ENCODE measurements at regions not wholly inside any gene's neighbourhood (a gene's known extent, or its start where the extent isn't known, plus 50 kb on each side); places are given as distances from the start of the nearest gene placed in this dataset.

GRCh38 chr20:41693136-41693979, 75.2 kb upstream of the CHD6 start (continued):
- TF ChIP-seq PRDM10 (CRISPR knock-in tag; IDR thresholded peaks at IDR 0.05; ENCODE audit: low read depth) (peak; percentile 91), BHLHE40 (IDR thresholded peaks at IDR 0.05; ENCODE audit: low read length) (peak; percentile 71), ZNF530 (CRISPR knock-in tag; IDR thresholded peaks at IDR 0.05; ENCODE audit: low read depth) (no peak), RFX1 (IDR thresholded peaks at IDR 0.05) (no peak), ZBTB42 (CRISPR knock-in tag; IDR thresholded peaks at IDR 0.05) (peak; percentile 65; the same call in 1 of the 2 replicates), ZNF367 (CRISPR knock-in tag; IDR thresholded peaks at IDR 0.05; ENCODE audit: borderline replicate concordance) (no peak), ZNF879 (CRISPR knock-in tag; IDR thresholded peaks at IDR 0.05) (peak; percentile 22), MTA1 (CRISPR knock-in tag; IDR thresholded peaks at IDR 0.05; ENCODE audit: borderline replicate concordance) (peak; percentile 69; the same call in 1 of the 2 replicates), USF2 (IDR thresholded peaks at IDR 0.05; ENCODE audit: low read depth, low read length) (no peak), USF2 (CRISPR knock-in tag; IDR thresholded peaks at IDR 0.05; ENCODE audit: borderline replicate concordance) (no peak), U2AF1 (optimal IDR thresholded peaks at IDR 0.05; ENCODE audit: low read depth, low read length) (peak; percentile 89), SCMH1 (CRISPR knock-in tag; IDR thresholded peaks at IDR 0.05; ENCODE audit: borderline replicate concordance) (no peak), ZNF639 (CRISPR knock-in tag; conservative IDR thresholded peaks at IDR 0.05) (peak; percentile 98), MZF1 (CRISPR knock-in tag; IDR thresholded peaks at IDR 0.05; ENCODE audit: borderline replicate concordance) (0 out of 2 replicates have a peak, but pooled peaks have one; percentile 32), GFI1 (CRISPR knock-in tag; IDR thresholded peaks at IDR 0.05; ENCODE audit: borderline replicate concordance) (peak; percentile 94), ELF1 (CRISPR knock-in tag; IDR thresholded peaks at IDR 0.05) (peak; percentile 94), MTF1 (CRISPR knock-in tag; IDR thresholded peaks at IDR 0.05) (peak; percentile 87), CHD4 (IDR thresholded peaks at IDR 0.05; ENCODE audit: borderline replicate concordance, low read length) (peak; percentile 88; the same call in 1 of the 2 replicates), SYNCRIP (IDR thresholded peaks at IDR 0.05; ENCODE audit: insufficient read depth, low read depth, low read length) (no peak), PHB2 (IDR thresholded peaks at IDR 0.05; ENCODE audit: partially characterized antibody) (no peak), HNRNPLL (IDR thresholded peaks at IDR 0.05; ENCODE audit: low read depth, low read length, poor library complexity, severe bottlenecking) (peak; percentile 65), RFX3 (CRISPR knock-in tag; IDR thresholded peaks at IDR 0.05) (peak; percentile 14; the same call in 1 of the 2 replicates)
